Naive B cell (primary cell): ENCODE measurements at regions not wholly inside any gene's neighbourhood (a gene's known extent, or its start where the extent isn't known, plus 50 kb on each side); places are given as distances from the start of the nearest gene placed in this dataset.

Source experiments
- ATAC-seq, 2 donors: fragments of 150-1000 bp; cut with Tn5 transposase; 2 replicates each; pipeline ENCODE4 v1.10.0; 2021; ENCODE audit warnings: low read depth in 2 of 2, mild to moderate bottlenecking in 2 of 2, moderate library complexity in 2 of 2
- DNase-seq: peaks from one replicate; pipeline ENCODE4 v3.0.0; 2022
- H3K27ac Mint-ChIP-seq, 6 donors: one replicate each; pipeline ENCODE4 v1.8.0; 2020 to 2022; ENCODE audit warnings: mild to moderate bottlenecking in 6 of 6, mixed read lengths in 6 of 6, moderate library complexity in 5 of 6, inconsistent platforms in 2 of 6
- H3K27me3 Mint-ChIP-seq, 3 donors: one replicate each; pipeline ENCODE4 v1.8.0; 2021 to 2022; ENCODE audit warnings: mixed read lengths in 3 of 3, mild to moderate bottlenecking in 1 of 3
- H3K36me3 Mint-ChIP-seq, 2 donors: one replicate each; pipeline ENCODE4 v1.8.0; 2020 to 2022; ENCODE audit warnings: mixed read lengths in 2 of 2, inconsistent platforms in 1 of 2, mild to moderate bottlenecking in 1 of 2
- H3K4me1 Mint-ChIP-seq, 3 donors: one replicate each; pipeline ENCODE4 v1.8.0; 2020 to 2022; ENCODE audit warnings: mixed read lengths in 3 of 3, inconsistent platforms in 1 of 3, mild to moderate bottlenecking in 1 of 3, moderate library complexity in 1 of 3
- H3K4me3 Mint-ChIP-seq, 8 donors: one replicate each; pipeline ENCODE4 v1.8.0; 2020 to 2022; ENCODE audit warnings: mild to moderate bottlenecking in 8 of 8, mixed read lengths in 8 of 8, moderate library complexity in 8 of 8, inconsistent platforms in 2 of 8
- H3K9me3 Mint-ChIP-seq, 7 donors: one replicate each; pipeline ENCODE4 v1.8.0; 2020 to 2022; ENCODE audit warnings: mixed read lengths in 7 of 7, mild to moderate bottlenecking in 5 of 7, inconsistent platforms in 2 of 7, moderate library complexity in 1 of 7

DNA sequence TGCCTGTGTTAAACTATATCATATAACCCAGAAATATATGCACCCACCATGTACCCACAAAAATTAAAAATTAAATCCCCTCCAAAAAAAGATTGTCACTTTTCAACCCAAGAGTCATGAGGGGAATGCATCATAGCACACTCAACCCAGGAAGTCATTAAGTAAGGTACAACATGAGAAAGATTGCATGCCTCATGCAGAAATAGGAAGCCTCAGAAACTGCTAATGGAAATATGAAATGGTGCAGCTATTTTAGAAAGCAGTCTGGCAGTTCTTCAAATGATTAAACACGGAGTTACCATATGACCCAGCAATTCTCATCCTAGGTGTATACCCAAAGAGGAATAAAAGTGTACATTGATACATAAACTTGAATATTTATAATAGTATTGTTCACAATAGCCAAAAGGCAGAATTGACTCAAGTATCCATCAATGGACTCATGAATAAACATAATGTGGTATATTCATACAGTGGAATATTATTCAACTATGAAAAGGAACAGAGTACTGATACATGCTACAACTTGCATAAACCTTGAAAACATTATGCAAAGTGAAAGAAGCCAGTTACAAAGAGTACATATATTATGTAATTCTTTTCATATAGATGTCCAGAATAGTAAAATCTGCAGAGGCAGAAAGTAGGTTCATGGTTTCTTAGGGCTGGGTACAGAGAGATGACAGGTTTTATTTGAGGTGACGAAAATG is 70.4 kb downstream of the TMEM100 start:
- ATAC-seq, result no peak
- DNase-seq, result no peak
- Mint-ChIP-seq H3K36me3 (no peaks in the 10 kb centered on the region), H3K4me3 (no peak overlapping the region), H3K4me1 (no peaks in the 10 kb centered on the region), H3K27me3 (peaks cover 6 to 18% (median 11%) of the 10 kb centered on the region in 3 donors), H3K27ac (no peak overlapping the region), H3K9me3 (peaks cover 0 to 2% (median 0%) of the 10 kb centered on the region in 7 donors)

DNA sequence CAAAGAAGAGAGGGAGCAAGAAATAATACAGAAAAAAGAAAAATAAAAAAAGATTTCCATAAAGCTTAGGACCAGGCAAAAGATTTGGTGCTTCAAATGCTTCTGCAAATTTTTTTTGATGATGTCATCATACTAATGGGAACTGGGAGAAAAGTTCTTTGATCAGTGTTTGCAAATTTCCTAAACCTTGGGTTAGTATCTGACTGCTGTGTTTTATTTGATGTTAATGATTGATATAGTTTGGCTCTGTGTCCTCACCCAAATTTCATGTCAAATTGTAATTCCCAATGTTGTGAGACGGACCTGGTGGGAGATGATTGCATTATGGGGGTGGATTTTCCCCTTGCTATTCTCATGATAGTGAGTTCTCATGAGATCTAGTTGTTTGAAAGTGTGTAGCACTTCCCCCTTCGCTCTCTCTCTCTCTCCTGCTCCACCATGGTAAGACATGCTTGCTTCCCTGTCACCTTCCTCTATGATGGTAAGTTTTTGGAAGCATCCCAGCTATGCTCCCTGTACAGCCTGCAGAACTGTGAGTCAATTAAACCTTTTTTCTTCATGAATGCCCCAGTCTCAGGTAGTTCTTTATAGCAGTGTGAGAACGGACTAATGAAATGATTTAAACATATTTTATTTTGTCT is 72.6 kb downstream of the TMEM100 start:
- no peaks in the 10 kb centered on the region for H3K36me3 Mint-ChIP-seq
- no peak overlapping the region for H3K27ac Mint-ChIP-seq
- H3K9me3 Mint-ChIP-seq, result peaks cover 0 to 2% (median 0%) of the 10 kb centered on the region in 7 donors
- no peaks in the 10 kb centered on the region for H3K4me1 Mint-ChIP-seq
- DNase-seq, result no peak
- peaks cover 6 to 18% (median 11%) of the 10 kb centered on the region in 3 donors for H3K27me3 Mint-ChIP-seq
- no peak overlapping the region for H3K4me3 Mint-ChIP-seq
- no peak for ATAC-seq

DNA sequence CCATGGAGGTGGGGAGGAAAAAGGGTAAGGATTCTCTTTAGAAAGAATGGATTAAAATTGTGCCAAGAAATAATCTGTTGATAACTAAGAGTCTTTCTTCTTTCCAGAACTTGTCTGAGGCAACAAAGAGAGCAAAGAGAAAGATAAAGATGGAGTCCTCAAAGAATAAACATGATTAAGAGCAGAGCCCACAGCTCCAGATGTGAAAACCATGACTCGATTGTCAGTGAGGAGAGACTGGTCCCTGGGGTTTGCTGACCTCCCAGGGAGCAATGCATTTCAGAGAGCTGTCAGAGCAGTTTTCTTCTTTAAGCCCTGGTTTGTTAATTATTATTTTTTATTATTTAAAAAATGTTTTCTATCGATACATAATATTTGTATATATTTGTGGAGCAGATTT is 74.6 kb downstream of the TMEM100 start:
- ATAC-seq, result no peak
- DNase-seq, result no peak
- no peaks in the 10 kb centered on the region for H3K36me3 Mint-ChIP-seq
- H3K9me3 Mint-ChIP-seq, result peaks cover 0 to 2% (median 0%) of the 10 kb centered on the region in 7 donors
- peaks cover 6 to 27% (median 16%) of the 10 kb centered on the region in 3 donors for H3K27me3 Mint-ChIP-seq
- H3K27ac Mint-ChIP-seq, result no peak overlapping the region
- H3K4me3 Mint-ChIP-seq, result no peak overlapping the region
- peaks cover 0 to 2% (median 0%) of the 10 kb centered on the region in 3 donors for H3K4me1 Mint-ChIP-seq

DNA sequence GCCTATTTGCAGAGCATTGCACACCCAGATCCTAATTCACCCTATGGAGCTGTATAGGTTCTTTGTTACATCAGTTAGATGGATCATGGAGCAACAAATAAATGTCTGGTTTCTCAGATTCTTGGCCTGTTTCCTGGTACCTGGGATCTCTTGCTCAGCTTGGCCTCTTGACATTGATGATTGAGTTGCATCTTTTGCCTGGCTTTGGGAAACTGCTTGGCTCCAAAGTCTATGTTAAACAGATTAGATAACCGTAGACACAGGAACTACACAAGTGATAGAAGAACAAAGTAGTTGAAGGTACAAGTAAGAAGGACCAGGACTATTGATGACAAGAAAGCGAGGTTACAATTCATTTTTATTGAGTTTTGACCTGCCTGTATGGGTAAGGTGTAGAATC is 77.3 kb downstream of the TMEM100 start:
- H3K27ac Mint-ChIP-seq, result no peak overlapping the region
- DNase-seq (no peak), ATAC-seq (no peak)
- no peak overlapping the region for H3K4me3 Mint-ChIP-seq
- H3K36me3 Mint-ChIP-seq, result no peaks in the 10 kb centered on the region
- peaks cover 0 to 8% (median 0%) of the 10 kb centered on the region in 3 donors for H3K4me1 Mint-ChIP-seq
- peaks cover 6 to 24% (median 9%) of the 10 kb centered on the region in 3 donors for H3K27me3 Mint-ChIP-seq
- peaks cover 0 to 2% (median 0%) of the 10 kb centered on the region in 7 donors for H3K9me3 Mint-ChIP-seq

DNA sequence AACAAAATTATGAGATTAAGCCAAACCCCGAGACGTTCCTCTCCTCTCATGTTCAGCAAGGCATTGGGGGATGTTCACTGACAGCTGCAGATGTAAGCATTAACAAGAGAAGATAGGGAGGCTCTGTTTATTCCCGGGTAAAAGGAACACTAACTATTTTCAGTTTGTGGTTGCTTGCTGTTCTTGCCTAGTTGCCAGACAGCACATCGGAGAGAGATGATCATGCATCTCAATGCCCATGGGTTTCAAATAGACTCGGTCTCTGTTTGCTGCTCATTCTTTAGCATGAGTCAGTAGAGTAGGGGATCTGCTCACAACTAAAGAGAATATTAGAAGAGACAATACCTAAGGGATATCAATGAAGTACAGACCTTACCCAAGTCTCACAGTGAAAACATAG is 78.3 kb downstream of the TMEM100 start:
- no peak overlapping the region for H3K27ac Mint-ChIP-seq
- ATAC-seq (no peak), DNase-seq (no peak)
- peaks cover 5 to 14% (median 9%) of the 10 kb centered on the region in 3 donors for H3K27me3 Mint-ChIP-seq
- H3K4me1 Mint-ChIP-seq, result peaks cover 0 to 14% (median 9%) of the 10 kb centered on the region in 3 donors
- no peak overlapping the region for H3K4me3 Mint-ChIP-seq
- H3K9me3 Mint-ChIP-seq, result peaks cover 0 to 3% (median 0%) of the 10 kb centered on the region in 7 donors
- H3K36me3 Mint-ChIP-seq, result no peaks in the 10 kb centered on the region

DNA sequence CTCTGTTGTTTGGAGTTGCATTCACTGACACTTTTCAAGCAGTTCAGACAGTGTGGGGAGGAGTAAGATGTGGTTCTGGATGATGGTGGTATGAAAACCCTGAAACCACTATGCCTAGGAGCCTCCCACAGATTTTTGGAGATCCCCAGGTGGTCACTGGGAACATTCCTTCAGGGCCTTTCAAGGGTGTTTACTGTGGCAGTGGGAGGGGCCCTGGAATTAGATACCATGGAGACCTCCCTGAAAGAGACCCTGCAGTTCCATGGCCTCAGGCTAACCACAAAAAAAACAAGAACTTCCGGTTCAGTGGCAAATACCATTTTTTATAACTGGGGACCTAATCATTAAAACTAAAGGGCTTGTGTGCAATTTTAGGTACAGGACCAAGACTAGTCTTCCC is 79.9 kb downstream of the TMEM100 start:
- no peak overlapping the region for H3K4me3 Mint-ChIP-seq

DNA sequence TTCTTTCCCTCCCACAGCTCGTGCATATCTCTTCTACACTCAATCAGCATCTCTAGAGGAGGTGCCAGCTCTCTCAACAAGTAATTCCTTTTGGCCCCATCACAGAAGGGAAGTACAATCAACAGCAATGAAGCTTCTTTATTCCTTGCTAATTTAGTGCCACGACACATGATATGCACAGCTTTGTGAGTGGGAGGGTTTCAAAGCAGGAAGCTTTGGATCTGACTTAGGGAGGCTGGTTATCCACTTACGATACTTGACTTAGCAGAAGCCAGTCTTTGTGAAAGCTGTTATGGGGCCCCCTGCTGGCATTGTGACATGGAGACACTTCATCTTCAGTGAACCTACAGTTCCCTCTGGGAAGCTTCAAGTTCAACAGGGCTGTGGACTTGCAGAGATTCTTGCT is 81.0 kb downstream of the TMEM100 start:
- ATAC-seq (no peak), DNase-seq (no peak)
- H3K36me3 Mint-ChIP-seq, result no peaks in the 10 kb centered on the region
- H3K4me3 Mint-ChIP-seq, result no peak overlapping the region
- peaks cover 0 to 14% (median 9%) of the 10 kb centered on the region in 3 donors for H3K4me1 Mint-ChIP-seq
- H3K27ac Mint-ChIP-seq, result no peak overlapping the region
- H3K27me3 Mint-ChIP-seq, result peaks cover 0 to 10% (median 5%) of the 10 kb centered on the region in 3 donors
- H3K9me3 Mint-ChIP-seq, result peaks cover 0 to 3% (median 0%) of the 10 kb centered on the region in 7 donors

More for the DNA sequence above, 79.9 kb downstream of the TMEM100 start:
- no peak for ATAC-seq
- no peak for DNase-seq
- Mint-ChIP-seq H3K36me3 (no peaks in the 10 kb centered on the region), H3K27me3 (peaks cover 0 to 10% (median 6%) of the 10 kb centered on the region in 3 donors), H3K4me1 (peaks cover 0 to 14% (median 9%) of the 10 kb centered on the region in 3 donors), H3K27ac (no peak overlapping the region), H3K9me3 (peaks cover 0 to 3% (median 0%) of the 10 kb centered on the region in 7 donors)

DNA sequence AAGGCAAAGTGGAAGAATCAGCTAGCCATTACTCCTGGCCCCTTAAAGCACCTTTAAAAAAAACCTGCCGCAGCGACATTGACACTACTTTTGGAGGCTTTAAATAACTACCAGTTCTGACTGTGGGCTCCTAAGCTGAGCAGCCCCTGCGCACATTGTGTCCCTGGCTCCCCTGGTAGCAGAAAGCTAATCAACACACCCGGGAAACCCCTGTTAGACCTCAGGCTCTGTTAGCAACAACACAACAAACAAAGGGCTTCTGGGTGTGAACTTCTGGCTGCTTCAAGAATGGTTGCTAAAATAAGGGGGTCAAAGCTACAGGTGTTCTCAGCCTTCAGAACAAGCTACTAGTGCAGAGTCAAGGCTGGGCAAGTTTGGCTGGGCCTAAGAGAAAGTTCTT is 83.6 kb downstream of the TMEM100 start:
- no peak for DNase-seq
- Mint-ChIP-seq H3K9me3 (peaks cover 0 to 3% (median 0%) of the 10 kb centered on the region in 7 donors), H3K4me3 (no peak overlapping the region), H3K4me1 (peaks cover 0 to 14% (median 9%) of the 10 kb centered on the region in 3 donors), H3K27ac (no peak overlapping the region), H3K36me3 (no peaks in the 10 kb centered on the region), H3K27me3 (peaks cover 5% of the 10 kb centered on the region in 3 donors)
- no peak for ATAC-seq

DNA sequence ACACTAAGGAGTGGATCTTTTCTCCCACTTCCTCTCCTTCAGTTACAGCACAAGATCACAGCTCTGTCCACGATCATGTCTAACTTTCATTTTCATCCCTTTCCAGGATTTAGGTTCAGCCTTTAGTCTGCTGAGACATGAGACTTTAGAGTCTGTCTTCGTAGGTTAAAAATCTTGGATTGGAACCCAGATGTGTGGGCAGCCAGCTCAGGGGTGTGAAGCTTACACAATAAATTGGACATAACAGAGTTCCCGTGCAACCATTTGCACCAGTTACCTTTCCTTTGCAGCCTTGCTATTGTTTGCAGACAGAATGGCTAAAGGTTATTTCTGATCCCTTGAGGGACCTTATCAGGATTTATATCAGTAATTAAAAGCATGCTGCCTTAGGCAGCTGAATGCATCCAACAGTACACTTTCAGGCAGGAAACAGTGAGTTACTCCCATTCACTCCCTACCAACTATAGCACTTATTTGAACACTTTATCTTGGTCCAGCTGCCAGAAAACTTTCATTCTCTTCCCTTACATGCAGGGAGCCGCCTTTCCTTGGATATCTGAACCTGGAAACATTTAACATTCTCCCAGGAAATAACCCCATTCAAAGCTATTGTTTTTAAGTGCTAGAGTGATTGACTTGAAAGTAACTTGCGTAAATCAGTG is 87.3 kb downstream of the TMEM100 start:
- Mint-ChIP-seq H3K4me3 (no peak overlapping the region), H3K4me1 (peaks cover 0 to 9% (median 6%) of the 10 kb centered on the region in 3 donors), H3K36me3 (no peaks in the 10 kb centered on the region), H3K27ac (no peak overlapping the region), H3K9me3 (peaks cover 0 to 3% (median 0%) of the 10 kb centered on the region in 7 donors), H3K27me3 (peaks cover 0 to 12% (median 0%) of the 10 kb centered on the region in 3 donors)
- DNase-seq (no peak), ATAC-seq (no peak)

DNA sequence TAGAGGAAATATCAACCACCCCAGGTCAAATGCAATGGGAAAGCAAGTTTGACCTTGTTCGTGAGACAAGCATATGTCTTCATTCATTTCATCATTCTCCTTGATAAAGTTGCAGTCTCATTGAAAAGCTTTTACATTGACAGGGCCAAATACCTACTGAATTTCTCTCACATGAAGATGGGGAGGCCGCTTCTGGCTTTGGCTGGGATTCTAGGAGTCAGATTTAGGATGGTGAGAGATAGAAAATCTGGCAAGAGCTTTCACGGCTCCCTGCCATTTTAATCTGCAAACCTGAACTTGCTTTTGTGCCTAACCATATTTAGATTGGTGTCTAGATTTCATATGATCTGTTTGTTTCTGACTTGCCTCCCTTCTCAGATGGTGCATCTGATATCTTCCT is 88.0 kb downstream of the TMEM100 start:
- Mint-ChIP-seq H3K4me1 (peaks cover 0 to 2% (median 0%) of the 10 kb centered on the region in 3 donors), H3K27me3 (peaks cover 1 to 15% (median 4%) of the 10 kb centered on the region in 3 donors), H3K4me3 (no peak overlapping the region), H3K36me3 (no peaks in the 10 kb centered on the region), H3K27ac (no peak overlapping the region), H3K9me3 (no peaks in the 10 kb centered on the region)
- DNase-seq (no peak), ATAC-seq (no peak)

DNA sequence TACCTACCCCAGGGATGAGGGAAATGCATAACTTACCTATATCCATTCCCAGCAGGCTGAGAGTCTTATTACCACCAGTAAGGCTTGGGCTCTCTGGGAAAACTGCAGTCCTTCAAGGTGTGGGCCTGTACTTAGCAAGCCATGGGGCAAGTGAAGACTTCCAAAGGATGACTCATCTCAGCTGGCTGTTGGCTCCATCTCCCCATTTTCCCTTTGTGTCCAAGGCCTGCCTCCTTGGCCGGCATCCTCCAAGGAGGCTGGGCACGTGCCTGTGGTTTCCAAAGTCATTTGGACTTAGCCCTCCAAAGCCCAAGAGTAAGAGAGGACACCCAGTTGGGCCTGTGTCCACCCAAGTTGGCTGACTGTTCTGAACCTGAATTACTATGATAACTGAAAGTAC is 89.8 kb downstream of the TMEM100 start:
- Mint-ChIP-seq H3K27me3 (peaks cover 8 to 18% (median 9%) of the 10 kb centered on the region in 3 donors), H3K4me3 (no peak overlapping the region), H3K4me1 (no peaks in the 10 kb centered on the region), H3K36me3 (no peaks in the 10 kb centered on the region), H3K9me3 (peaks cover 0 to 8% (median 1%) of the 10 kb centered on the region in 7 donors), H3K27ac (no peak overlapping the region)
- ATAC-seq, result no peak
- no peak for DNase-seq

DNA sequence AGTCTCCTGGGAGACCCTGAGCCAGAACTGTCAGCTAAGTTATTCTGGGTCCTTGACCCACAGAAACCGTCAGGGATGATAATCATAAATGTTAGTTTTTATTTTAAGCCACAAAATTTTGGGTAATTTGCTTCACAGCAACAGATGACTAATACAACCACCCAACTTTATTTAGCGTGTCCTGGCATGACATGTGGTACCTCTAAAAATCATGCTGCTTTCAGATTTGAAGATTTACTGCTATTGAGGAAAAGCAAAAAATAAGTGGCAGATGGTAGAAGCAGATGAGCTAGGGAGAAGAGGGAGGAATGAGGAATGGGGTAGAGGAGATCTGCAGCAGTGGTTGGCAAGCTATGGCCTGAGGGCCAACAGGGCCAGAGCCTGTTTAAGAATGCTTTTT is 90.4 kb downstream of the TMEM100 start:
- ATAC-seq (no peak), DNase-seq (no peak)
- Mint-ChIP-seq H3K4me3 (no peak overlapping the region), H3K36me3 (peaks cover 0 to under 1% of the 10 kb centered on the region in 2 donors), H3K4me1 (no peaks in the 10 kb centered on the region), H3K27me3 (peaks cover 8 to 18% (median 9%) of the 10 kb centered on the region in 3 donors), H3K27ac (no peak overlapping the region), H3K9me3 (peaks cover 0 to 8% (median 1%) of the 10 kb centered on the region in 7 donors)

DNA sequence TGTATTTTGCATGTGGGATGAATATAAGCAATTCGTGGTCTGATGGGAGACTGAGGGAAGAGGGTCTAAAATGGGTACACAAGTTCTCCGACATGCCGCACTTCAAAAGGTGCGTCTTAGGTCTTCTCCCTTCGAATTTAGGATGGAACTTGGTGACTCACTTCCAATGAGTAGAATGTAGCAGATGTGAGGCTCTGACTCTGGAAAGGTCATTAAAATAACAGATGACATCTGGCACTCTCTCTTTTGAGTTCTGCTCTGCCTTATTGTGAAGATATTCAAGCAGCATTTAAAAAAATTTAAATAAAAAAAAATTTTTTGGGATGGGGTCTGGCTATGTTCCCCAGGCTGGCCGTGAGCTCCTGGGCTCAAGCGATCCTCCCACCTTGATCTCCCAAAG is 92.7 kb downstream of the TMEM100 start:
- Mint-ChIP-seq H3K27me3 (peaks cover 9 to 14% (median 13%) of the 10 kb centered on the region in 3 donors), H3K36me3 (peaks cover 0 to 6% of the 10 kb centered on the region in 2 donors), H3K4me3 (no peak overlapping the region), H3K9me3 (peaks cover 0 to 8% (median 1%) of the 10 kb centered on the region in 7 donors), H3K4me1 (no peaks in the 10 kb centered on the region), H3K27ac (no peak overlapping the region)
- no peak for ATAC-seq
- no peak for DNase-seq
